ENCODE measurements at regions not wholly inside any gene's neighbourhood (a gene's known extent, or its start where the extent isn't known, plus 50 kb on each side); places are given as distances from the start of the nearest gene placed in this dataset.

DNA sequence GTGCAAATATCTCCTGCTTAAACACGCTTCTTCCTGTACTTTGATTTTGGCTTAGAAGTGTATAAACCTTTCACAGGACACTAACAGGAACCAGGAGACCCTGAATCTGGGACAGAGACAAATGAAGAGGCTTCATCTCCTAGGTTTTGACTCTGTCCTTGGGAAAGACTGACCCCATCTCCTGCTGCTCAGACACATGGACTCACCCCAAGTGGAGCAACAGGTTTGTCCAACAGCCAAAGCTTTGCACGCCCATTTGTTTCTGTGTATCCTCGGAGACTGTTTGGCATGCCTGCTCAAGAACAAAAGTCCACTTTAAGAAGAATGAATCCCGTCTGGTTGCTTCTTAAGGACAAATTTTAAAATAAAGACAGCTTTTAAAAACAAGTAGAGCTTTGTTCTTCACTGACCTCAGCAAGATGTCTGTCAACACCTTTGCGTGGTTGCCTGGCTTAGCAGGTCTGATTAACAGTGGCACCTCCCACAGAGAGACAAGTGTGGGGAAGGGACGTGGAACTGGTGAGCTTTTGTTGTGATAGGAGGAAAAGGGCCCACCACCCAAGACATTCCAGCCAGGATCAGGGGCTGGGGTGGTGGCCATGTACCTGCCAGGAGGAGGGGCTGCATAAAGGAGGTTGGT lies 202.6 kb downstream of the SOD2 start:
- TF ChIP-seq, protein P1, sequence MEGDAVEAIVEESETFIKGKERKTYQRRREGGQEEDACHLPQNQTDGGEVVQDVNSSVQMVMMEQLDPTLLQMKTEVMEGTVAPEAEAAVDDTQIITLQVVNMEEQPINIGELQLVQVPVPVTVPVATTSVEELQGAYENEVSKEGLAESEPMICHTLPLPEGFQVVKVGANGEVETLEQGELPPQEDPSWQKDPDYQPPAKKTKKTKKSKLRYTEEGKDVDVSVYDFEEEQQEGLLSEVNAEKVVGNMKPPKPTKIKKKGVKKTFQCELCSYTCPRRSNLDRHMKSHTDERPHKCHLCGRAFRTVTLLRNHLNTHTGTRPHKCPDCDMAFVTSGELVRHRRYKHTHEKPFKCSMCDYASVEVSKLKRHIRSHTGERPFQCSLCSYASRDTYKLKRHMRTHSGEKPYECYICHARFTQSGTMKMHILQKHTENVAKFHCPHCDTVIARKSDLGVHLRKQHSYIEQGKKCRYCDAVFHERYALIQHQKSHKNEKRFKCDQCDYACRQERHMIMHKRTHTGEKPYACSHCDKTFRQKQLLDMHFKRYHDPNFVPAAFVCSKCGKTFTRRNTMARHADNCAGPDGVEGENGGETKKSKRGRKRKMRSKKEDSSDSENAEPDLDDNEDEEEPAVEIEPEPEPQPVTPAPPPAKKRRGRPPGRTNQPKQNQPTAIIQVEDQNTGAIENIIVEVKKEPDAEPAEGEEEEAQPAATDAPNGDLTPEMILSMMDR (optimal IDR thresholded peaks at IDR 0.05 in 1 of 3, IDR thresholded peaks at IDR 0.05 in 1 of 3, conservative IDR thresholded peaks at IDR 0.05 in 1 of 3; ENCODE audit: extremely low read depth in 1 of 3, insufficient read depth in 2 of 3, low read length in 3 of 3), result no peak
- no peak for TF ChIP-seq EZH2 (IDR thresholded peaks at IDR 0.05; ENCODE audit: low read length)

All from keratinocyte (primary cell).